ENCODE measurements at regions not wholly inside any gene's neighbourhood (a gene's known extent, or its start where the extent isn't known, plus 50 kb on each side); places are given as distances from the start of the nearest gene placed in this dataset.

GRCh38 chr4:147407261-147408045 is 73.4 kb upstream of the EDNRA start:
- Histone ChIP-seq H3K9me3 (ENCODE audit: insufficient read depth, low read length) (no peaks in the 10 kb centered on the region), H3K79me2 (ENCODE audit: insufficient read depth, low read length) (no peaks in the 10 kb centered on the region), H2AFZ (ENCODE audit: low read depth, low read length, severe bottlenecking) (no peak overlapping the region), H4K20me1 (ENCODE audit: low read depth, low read length) (no peaks in the 10 kb centered on the region), H3K4me2 (ENCODE audit: low read depth, low read length, poor library complexity, severe bottlenecking) (no peak overlapping the region), H3K9me2 (replicated peaks; ENCODE audit: insufficient read depth, low read length) (no peaks in the 10 kb centered on the region), H3K27me3 (ENCODE audit: low read length) (no peaks in the 10 kb centered on the region), H3F3A (ENCODE audit: insufficient read depth) (no peaks in the 10 kb centered on the region), H3K4me3 (ENCODE audit: insufficient read depth, low read length, poor library complexity, severe bottlenecking) (no peak overlapping the region), H3K27ac (ENCODE audit: low read depth, low read length) (no peak overlapping the region), H3K36me3 (ENCODE audit: low read length) (no peaks in the 10 kb centered on the region), H3K9ac (ENCODE audit: low read length) (no peak overlapping the region)
- TF ChIP-seq EZH2phosphoT487 (conservative IDR thresholded peaks at IDR 0.05; ENCODE audit: low read length) (no peak), CTCF (IDR thresholded peaks at IDR 0.05; ENCODE audit: insufficient read depth, low read length, poor library complexity, severe bottlenecking) (peak; percentile 21)

GRCh38 chr4:147408189-147408588 is 72.7 kb upstream of the EDNRA start:
- Histone ChIP-seq H3F3A (ENCODE audit: insufficient read depth) (no peaks in the 10 kb centered on the region), H3K9me3 (ENCODE audit: insufficient read depth, low read length) (no peaks in the 10 kb centered on the region), H3K4me2 (ENCODE audit: low read depth, low read length, poor library complexity, severe bottlenecking) (no peak overlapping the region), H3K27me3 (ENCODE audit: low read length) (no peaks in the 10 kb centered on the region), H3K9me2 (replicated peaks; ENCODE audit: insufficient read depth, low read length) (no peaks in the 10 kb centered on the region), H3K36me3 (ENCODE audit: low read length) (no peaks in the 10 kb centered on the region), H3K27ac (ENCODE audit: low read depth, low read length) (no peak overlapping the region), H2AFZ (ENCODE audit: low read depth, low read length, severe bottlenecking) (no peak overlapping the region), H3K9ac (ENCODE audit: low read length) (no peak overlapping the region), H4K20me1 (ENCODE audit: low read depth, low read length) (no peaks in the 10 kb centered on the region), H3K79me2 (ENCODE audit: insufficient read depth, low read length) (no peaks in the 10 kb centered on the region), H3K4me3 (ENCODE audit: insufficient read depth, low read length, poor library complexity, severe bottlenecking) (no peak overlapping the region)
- TF ChIP-seq EZH2phosphoT487 (conservative IDR thresholded peaks at IDR 0.05; ENCODE audit: low read length) (no peak), CTCF (IDR thresholded peaks at IDR 0.05; ENCODE audit: insufficient read depth, low read length, poor library complexity, severe bottlenecking) (no peak)

- Histone ChIP-seq H3K9me3 (ENCODE audit: insufficient read depth, low read length) (no peaks in the 10 kb centered on the region), H2AFZ (ENCODE audit: low read depth, low read length, severe bottlenecking) (no peak overlapping the region), H4K20me1 (ENCODE audit: low read depth, low read length) (no peaks in the 10 kb centered on the region)
Measured at GRCh38 chr4:147409350-147409749, 71.5 kb upstream of the EDNRA start.

More at GRCh38 chr4:147409350-147409749, 71.5 kb upstream of the EDNRA start:
- Histone ChIP-seq H3K79me2 (ENCODE audit: insufficient read depth, low read length) (no peaks in the 10 kb centered on the region), H3K27me3 (ENCODE audit: low read length) (no peaks in the 10 kb centered on the region), H3K9me2 (replicated peaks; ENCODE audit: insufficient read depth, low read length) (no peaks in the 10 kb centered on the region), H3K4me2 (ENCODE audit: low read depth, low read length, poor library complexity, severe bottlenecking) (no peak overlapping the region), H3F3A (ENCODE audit: insufficient read depth) (no peaks in the 10 kb centered on the region), H3K4me3 (ENCODE audit: insufficient read depth, low read length, poor library complexity, severe bottlenecking) (no peak overlapping the region), H3K9ac (ENCODE audit: low read length) (no peak overlapping the region), H3K27ac (ENCODE audit: low read depth, low read length) (no peak overlapping the region), H3K36me3 (ENCODE audit: low read length) (no peaks in the 10 kb centered on the region)
- no peak for TF ChIP-seq CTCF (IDR thresholded peaks at IDR 0.05; ENCODE audit: insufficient read depth, low read length, poor library complexity, severe bottlenecking)
- no peak for TF ChIP-seq EZH2phosphoT487 (conservative IDR thresholded peaks at IDR 0.05; ENCODE audit: low read length)

Data from SU-DHL-6 (cell line).